G401.6 (cell line): ENCODE measurements at regions not wholly inside any gene's neighbourhood (a gene's known extent, or its start where the extent isn't known, plus 50 kb on each side); places are given as distances from the start of the nearest gene placed in this dataset.

Experiments used
- FAIRE-seq: peaks from 2 replicates; lab custom pipeline; 2012; peaks lifted over from hg19 to GRCh38; lab: Jason Lieb, UNC

DNA sequence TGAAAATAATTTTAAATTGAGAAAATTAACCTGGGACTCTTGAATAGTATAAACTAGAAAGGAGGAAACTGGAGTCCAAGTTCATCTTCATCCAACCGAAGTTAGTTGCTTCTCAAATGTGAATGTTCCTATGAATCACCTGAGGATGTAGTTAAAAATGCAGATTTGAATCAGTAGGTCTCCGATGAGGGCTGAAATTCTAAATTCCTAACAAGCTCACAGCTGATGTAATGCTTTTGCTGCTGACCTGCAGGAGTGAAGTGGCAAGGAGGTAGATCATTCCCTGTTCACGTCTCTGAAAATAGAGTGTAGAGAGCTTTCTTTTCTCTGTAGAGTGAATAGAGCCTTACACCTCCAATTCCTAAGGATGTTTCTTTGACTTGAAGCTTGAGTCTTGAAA lies 685.5 kb downstream of the CPS1 start:
- no peak for FAIRE-seq

DNA sequence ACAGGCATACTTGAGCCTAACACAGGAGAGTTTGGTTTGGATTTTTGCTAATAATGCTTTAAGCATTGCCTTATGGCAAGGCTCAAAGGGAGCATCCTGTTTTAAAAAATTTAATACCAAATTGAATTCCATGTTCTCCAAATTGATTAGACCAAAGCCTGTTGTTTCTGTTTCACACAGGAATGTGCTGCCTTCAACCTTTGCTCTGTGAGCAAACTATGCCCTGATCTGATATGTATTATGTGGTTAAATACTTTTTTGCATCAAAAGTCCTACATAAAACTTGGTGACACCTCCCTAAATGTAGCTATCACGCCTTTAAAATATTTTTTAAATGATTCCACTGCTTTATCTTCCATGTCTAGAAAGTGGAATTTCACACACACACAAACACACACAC lies 691.4 kb downstream of the CPS1 start:
- no peak for FAIRE-seq

DNA sequence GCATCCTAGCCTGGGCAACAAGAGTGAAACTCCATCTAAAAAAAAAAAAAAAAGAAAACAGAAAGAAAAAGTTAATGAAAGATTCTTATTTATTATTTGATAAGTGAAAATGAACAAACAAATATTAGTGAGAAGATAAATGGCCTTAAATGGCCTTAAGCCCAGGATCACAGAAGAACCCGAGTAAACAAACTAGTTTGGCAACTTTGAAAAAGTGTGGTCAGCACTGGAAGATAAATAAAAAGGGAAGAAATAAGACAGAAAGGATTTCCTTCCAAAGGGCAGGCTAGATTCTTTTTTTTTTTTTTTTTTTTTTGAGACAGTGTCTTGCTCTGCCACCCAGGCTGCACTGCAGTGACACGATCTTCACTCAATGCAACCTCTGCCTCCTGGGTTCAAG lies 692.4 kb downstream of the CPS1 start:
- FAIRE-seq, result no peak

DNA sequence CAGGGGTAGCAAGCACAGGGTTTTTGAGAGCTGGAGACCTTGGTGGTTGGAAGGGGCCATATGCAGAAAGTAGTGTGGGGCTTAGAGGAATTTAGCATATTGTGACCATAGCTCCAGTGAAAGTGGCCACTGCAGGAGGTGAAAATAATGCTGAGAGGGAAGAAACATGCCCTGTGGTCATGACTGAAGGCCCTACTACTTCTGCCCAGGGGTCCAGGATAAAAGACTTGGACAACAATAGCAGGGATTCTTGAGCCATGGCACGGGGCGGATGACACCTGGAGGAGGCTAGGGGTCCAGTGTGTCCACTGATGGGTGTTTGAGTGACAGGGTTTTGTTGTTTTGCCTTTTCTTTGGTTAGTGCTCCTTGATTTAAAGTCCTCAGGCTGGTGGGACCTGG lies 694.6 kb downstream of the CPS1 start:
- no peak for FAIRE-seq

DNA sequence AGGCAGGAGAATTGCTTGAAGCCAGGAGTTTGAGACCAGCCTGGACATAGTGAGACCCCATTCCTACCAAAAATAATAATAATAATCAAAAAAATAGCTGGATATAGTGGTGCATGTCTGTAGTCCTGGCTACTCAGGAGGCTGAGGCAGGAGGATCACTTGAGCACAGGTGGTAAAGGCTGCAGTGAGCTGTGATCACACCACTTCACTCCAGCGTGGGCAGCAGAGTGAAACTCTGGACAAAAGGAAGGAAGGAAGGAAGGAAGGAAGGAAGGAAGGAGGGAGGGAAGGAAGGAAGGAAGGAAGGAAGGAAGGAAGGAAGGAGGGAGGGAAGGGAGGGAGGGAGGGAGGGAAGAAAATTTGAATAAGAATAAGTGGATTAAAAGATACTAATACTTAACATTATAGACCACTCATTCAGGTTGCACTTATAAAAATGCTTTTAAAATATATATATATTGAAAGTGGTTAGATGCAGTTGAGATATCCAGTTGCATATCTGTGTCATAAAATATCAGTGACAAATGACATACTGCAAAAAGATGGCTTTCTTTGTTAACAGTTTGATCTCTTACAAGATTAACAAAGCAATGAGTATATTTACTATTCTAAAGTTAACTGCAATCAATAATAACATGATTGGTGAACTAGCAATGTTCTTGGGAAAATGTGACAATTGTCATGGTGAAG lies 702.4 kb downstream of the CPS1 start:
- no peak for FAIRE-seq

DNA sequence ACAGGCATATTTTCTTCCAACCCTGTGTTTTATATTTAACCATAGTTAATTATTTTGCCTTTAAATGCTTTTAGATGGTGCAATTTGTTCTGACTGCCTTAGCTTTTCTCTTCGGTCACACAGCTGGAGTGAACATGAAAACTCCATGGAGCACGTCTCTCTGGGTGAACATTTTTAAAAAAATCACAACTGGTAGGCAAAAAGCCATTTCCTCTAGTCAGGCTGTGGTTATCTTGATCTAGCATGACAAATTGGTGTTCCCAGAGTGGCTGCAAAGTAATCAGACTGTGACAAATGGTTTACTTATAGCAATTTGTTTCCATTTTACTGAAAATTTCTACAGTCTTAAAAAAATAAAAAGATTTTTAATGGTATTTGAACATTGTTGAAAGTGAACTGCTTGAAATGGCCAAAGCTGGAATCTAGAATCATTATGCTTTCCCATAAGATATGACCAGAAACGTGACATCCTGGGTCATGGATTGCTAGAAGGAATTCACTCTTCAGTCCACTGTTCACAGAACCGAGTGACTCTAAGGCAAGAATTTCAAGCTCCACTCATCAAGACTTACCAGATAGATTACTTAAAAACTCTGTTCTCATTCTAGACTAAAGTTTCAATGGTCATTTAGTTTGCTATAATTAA lies 703.6 kb downstream of the CPS1 start:
- no peak for FAIRE-seq

DNA sequence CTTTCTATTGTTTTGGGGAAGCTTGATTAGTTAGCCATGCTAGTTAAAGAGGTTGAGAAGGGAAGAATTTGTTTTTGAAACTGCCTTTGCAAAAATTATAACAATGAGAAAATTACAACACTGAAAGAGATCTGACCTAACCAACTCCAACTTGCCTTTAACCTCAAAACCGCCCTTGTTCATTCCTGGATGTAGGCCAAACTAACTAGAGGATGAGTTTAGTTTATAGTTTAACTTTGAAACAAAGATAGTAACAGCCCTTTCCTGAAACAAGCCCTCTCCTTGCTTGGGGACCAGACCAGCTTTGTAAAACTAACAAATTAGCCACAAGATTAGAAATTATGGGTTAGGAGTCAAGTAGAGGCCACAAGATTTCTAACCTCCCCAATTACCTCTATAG lies 713.9 kb downstream of the CPS1 start:
- no peak for FAIRE-seq

DNA sequence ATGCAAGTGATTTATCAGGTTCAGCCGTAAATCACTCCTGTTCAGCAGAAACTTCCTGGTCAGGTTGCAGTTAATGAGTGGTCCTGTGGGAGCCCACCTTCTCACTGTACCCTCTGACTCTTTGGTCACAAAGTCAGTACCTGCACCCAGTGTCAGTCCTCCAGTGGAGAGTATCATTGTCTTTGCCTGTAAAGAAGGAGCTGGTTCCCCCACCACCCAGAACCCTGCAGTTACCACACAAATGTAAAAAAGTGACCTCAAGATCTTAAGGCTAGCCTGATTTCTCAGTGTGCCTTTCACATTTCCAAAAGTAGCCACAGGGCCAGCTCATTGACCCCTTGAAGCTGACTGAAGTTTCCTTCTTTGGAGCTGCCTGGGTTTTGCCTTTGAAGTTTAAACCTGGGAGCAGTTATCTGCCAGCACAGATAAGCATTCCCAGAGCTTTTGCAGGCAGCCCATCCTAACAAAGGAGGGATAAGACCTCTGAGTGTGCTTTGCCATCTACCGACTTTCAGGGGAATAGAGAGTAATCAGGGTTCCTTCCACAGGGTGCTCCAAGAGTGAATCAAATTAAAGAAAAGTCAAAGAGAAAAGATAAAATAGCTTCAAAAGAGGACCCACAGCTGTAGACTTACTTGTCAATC lies 725.2 kb downstream of the CPS1 start:
- FAIRE-seq, result no peak

DNA sequence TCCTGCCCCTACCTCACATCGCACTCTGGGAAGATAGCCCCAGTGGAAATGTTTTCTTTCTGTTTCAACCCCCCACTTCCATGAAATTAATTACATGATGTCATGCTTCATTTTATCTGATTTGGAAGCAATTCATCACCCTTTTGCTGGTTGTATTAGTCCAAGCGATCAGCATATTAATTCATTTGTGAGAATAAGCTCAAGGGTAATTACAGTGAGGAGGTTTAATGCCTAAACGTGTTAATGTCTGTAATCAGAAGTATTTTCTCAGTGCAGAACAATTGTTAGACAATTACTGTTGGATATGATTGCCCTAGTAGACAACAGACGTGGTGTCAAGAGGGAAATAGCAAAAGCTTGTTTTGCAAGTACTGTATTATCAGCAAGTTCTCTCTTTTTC lies 746.3 kb downstream of the CPS1 start:
- no peak for FAIRE-seq

DNA sequence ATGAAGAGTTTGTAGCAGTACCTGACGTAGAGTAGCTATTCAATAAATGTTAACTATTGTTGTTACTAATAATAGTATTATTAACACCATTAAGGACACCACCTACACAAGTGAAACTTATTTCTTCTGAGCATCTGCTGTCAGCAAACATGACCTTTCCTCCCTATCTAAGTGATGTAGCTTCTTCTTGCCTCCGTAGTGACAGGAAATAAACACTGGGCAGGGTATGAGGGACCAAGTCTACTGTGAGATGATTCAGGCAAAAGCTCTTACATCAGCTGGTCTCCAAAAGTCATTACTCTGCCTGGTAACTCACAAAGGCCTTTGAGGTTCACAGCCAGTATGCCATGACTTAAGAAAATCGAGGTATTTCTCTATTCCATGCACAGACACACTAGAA lies 750.5 kb downstream of the CPS1 start:
- no peak for FAIRE-seq
